GM12892 (cell line): ENCODE measurements at regions not wholly inside any gene's neighbourhood (a gene's known extent, or its start where the extent isn't known, plus 50 kb on each side); places are given as distances from the start of the nearest gene placed in this dataset.

Experiments
- POLR2A ChIP-seq: IDR thresholded peaks from 2 replicates; pipeline ENCODE4 v1.6.1; 2011; ENCODE audit warnings: low read depth, low read length, control low read depth
- POLR2AphosphoS5 ChIP-seq: IDR thresholded peaks from 2 replicates; pipeline ENCODE4 v1.6.1; 2011; ENCODE audit warnings: low read depth, low read length, control low read depth

DNA sequence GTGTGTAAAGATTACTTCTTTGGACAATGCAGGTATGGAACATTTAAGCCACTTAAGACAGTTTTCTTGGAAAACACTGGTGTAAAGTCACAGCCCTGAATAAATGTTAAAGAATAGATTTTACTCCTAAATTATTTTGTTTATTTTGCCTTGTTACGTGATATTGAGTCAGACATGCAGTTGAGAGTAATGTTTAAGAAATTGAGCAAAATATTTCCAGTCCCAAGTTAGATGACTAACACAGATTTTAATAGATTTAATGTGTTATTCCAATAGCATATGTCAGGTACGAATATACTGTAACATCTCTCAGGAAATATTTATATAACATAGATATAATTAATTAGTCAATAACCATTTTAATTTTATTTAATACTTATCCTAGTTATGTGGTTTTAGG lies 1361.7 kb downstream of the FSCB start:
- no peak for TF ChIP-seq POLR2AphosphoS5
- no peak for TF ChIP-seq POLR2A
